ENCODE measurements at regions not wholly inside any gene's neighbourhood (a gene's known extent, or its start where the extent isn't known, plus 50 kb on each side); places are given as distances from the start of the nearest gene placed in this dataset.
"Not testable (repeated sequence)": the region's sequence is repeated elsewhere in the genome, so short reads cannot be mapped to it uniquely, and the experiment has no call there.

GRCh38 chr17:74117087-74117698 is 86.3 kb upstream of the RPL38 start:
- no peak for DNase-seq (ENCODE audit: low read depth)

GRCh38 chr17:74117999-74118421 is 85.5 kb upstream of the RPL38 start:
- no peak for DNase-seq (ENCODE audit: low read depth)

GRCh38 chr17:74118504-74118903 is 85.0 kb upstream of the RPL38 start:
- no peak for DNase-seq (ENCODE audit: low read depth)

GRCh38 chr17:74119049-74119580 is 84.4 kb upstream of the RPL38 start:
- no peak for DNase-seq (ENCODE audit: low read depth)

- no peak for DNase-seq (ENCODE audit: low read depth)
Measured at GRCh38 chr17:74119965-74120364, 83.5 kb upstream of the RPL38 start.

GRCh38 chr17:74123350-74123749 is 80.1 kb upstream of the RPL38 start:
- DNase-seq (ENCODE audit: low read depth), result peak; percentile 5

- no peak for DNase-seq (ENCODE audit: low read depth)
Measured at GRCh38 chr17:74123866-74124444, 79.5 kb upstream of the RPL38 start.

GRCh38 chr17:74125156-74125555 is 78.3 kb upstream of the RPL38 start:
- DNase-seq (ENCODE audit: low read depth), result no peak

- no peak for DNase-seq (ENCODE audit: low read depth)
Measured at GRCh38 chr17:74126179-74126900, 77.1 kb upstream of the RPL38 start.

- no peak for DNase-seq (ENCODE audit: low read depth)
Measured at GRCh38 chr17:74126959-74127358, 76.5 kb upstream of the RPL38 start.

GRCh38 chr17:74128456-74129211 is 74.8 kb upstream of the RPL38 start:
- no peak for DNase-seq (ENCODE audit: low read depth)

- DNase-seq (ENCODE audit: low read depth), result not testable (repeated sequence)
Measured at GRCh38 chr17:74129800-74130199, 73.7 kb upstream of the RPL38 start.

GRCh38 chr17:74130276-74130675 is 73.2 kb upstream of the RPL38 start:
- DNase-seq (ENCODE audit: low read depth), result no peak

GRCh38 chr17:74130841-74131240 is 72.6 kb upstream of the RPL38 start:
- no peak for DNase-seq (ENCODE audit: low read depth)

- no peak for DNase-seq (ENCODE audit: low read depth)
Measured at GRCh38 chr17:74132354-74132753, 71.1 kb upstream of the RPL38 start.

- no peak for DNase-seq (ENCODE audit: low read depth)
Measured at GRCh38 chr17:74133740-74134139, 69.7 kb upstream of the RPL38 start.

- not testable (repeated sequence) for DNase-seq (ENCODE audit: low read depth)
Measured at GRCh38 chr17:74134234-74134633, 69.2 kb upstream of the RPL38 start.

GRCh38 chr17:74134991-74135390 is 68.5 kb upstream of the RPL38 start:
- no peak for DNase-seq (ENCODE audit: low read depth)

GRCh38 chr17:74135391-74136167 is 67.9 kb upstream of the RPL38 start:
- DNase-seq (ENCODE audit: low read depth), result no peak

- no peak for DNase-seq (ENCODE audit: low read depth)
Measured at GRCh38 chr17:74137416-74137815, 66.1 kb upstream of the RPL38 start.

- DNase-seq (ENCODE audit: low read depth), result no peak
Measured at GRCh38 chr17:74139120-74139519, 64.4 kb upstream of the RPL38 start.

GRCh38 chr17:74140282-74140681 is 63.2 kb upstream of the RPL38 start:
- no peak for DNase-seq (ENCODE audit: low read depth)

Measured in stromal cell of bone marrow (primary cell).